IPS-15b (cell line): ENCODE measurements at regions not wholly inside any gene's neighbourhood (a gene's known extent, or its start where the extent isn't known, plus 50 kb on each side); places are given as distances from the start of the nearest gene placed in this dataset.

Experiments
- H3K27me3 ChIP-seq: one replicate; pipeline ENCODE4 v1.6.1; 2013; ENCODE audit warnings: low read length; ENCODE audit not compliant: control insufficient read depth, insufficient read depth
- H3K36me3 ChIP-seq: one replicate; pipeline ENCODE4 v1.6.1; 2013; ENCODE audit warnings: low read length; ENCODE audit not compliant: control insufficient read depth, insufficient read depth
- H3K4me1 ChIP-seq: one replicate; pipeline ENCODE4 v1.6.1; 2013; ENCODE audit warnings: mild to moderate bottlenecking, low read length; ENCODE audit not compliant: control insufficient read depth, insufficient read depth
- H3K4me3 ChIP-seq: one replicate; pipeline ENCODE4 v1.5.1; 2013; ENCODE audit warnings: low read depth, low read length
- H3K9ac ChIP-seq: one replicate; pipeline ENCODE4 v1.6.1; 2013; ENCODE audit warnings: low read depth, mild to moderate bottlenecking, low read length
- H3K9me3 ChIP-seq: one replicate; pipeline ENCODE4 v1.6.1; 2013; ENCODE audit warnings: mild to moderate bottlenecking, low read length; ENCODE audit not compliant: control insufficient read depth, insufficient read depth

- H3K27me3 ChIP-seq = no peaks in the 10 kb centered on the region
- H3K36me3 ChIP-seq = no peaks in the 10 kb centered on the region
- H3K9ac ChIP-seq = no peak overlapping the region
- no peak overlapping the region for H3K4me3 ChIP-seq
- no peaks in the 10 kb centered on the region for H3K4me1 ChIP-seq
- H3K9me3 ChIP-seq = no peaks in the 10 kb centered on the region
Observed at GRCh38 chr3:180836766-180837165, 75.7 kb upstream of the FXR1 start.

GRCh38 chr3:180854887-180855286 lies 57.6 kb upstream of the FXR1 start:
- Histone ChIP-seq H3K9me3 (no peaks in the 10 kb centered on the region), H3K4me3 (no peak overlapping the region)

GRCh38 chr3:180855364-180855763 lies 57.1 kb upstream of the FXR1 start:
- no peak overlapping the region for H3K4me3 ChIP-seq
- H3K9me3 ChIP-seq = no peaks in the 10 kb centered on the region
- H3K4me1 ChIP-seq = peaks cover 4% of the 10 kb centered on the region
- no peaks in the 10 kb centered on the region for H3K27me3 ChIP-seq
- H3K36me3 ChIP-seq = no peaks in the 10 kb centered on the region
- no peak overlapping the region for H3K9ac ChIP-seq

More at GRCh38 chr3:180854887-180855286, 57.6 kb upstream of the FXR1 start:
- Histone ChIP-seq H3K9ac (no peak overlapping the region), H3K4me1 (peaks cover 4% of the 10 kb centered on the region), H3K36me3 (no peaks in the 10 kb centered on the region), H3K27me3 (no peaks in the 10 kb centered on the region)

- H3K36me3 ChIP-seq = no peaks in the 10 kb centered on the region
- H3K9ac ChIP-seq = no peak overlapping the region
Observed at GRCh38 chr3:180855956-180856355, 56.5 kb upstream of the FXR1 start.

GRCh38 chr3:180860180-180860858 lies 52.2 kb upstream of the FXR1 start:
- Histone ChIP-seq H3K9ac (no peak overlapping the region), H3K27me3 (no peaks in the 10 kb centered on the region), H3K36me3 (no peaks in the 10 kb centered on the region), H3K9me3 (no peaks in the 10 kb centered on the region), H3K4me3 (no peak overlapping the region), H3K4me1 (peaks cover under 1% of the 10 kb centered on the region)

More at GRCh38 chr3:180855956-180856355, 56.5 kb upstream of the FXR1 start:
- Histone ChIP-seq H3K9me3 (no peaks in the 10 kb centered on the region), H3K4me1 (peaks cover 4% of the 10 kb centered on the region), H3K4me3 (no peak overlapping the region), H3K27me3 (no peaks in the 10 kb centered on the region)
